ENCODE measurements at regions not wholly inside any gene's neighbourhood (a gene's known extent, or its start where the extent isn't known, plus 50 kb on each side); places are given as distances from the start of the nearest gene placed in this dataset.

- no peak overlapping the region for H2AFZ ChIP-seq (ENCODE audit: low read depth, low read length)
- no peaks in the 10 kb centered on the region for H4K20me1 ChIP-seq (ENCODE audit: insufficient read depth, low read length)
Measured at GRCh38 chr1:195345149-195345548, 1263.1 kb downstream of the KCNT2 start.

GRCh38 chr1:195337646-195338045, 1270.6 kb downstream of the KCNT2 start:
- no peak overlapping the region for H3K4me2 ChIP-seq (ENCODE audit: insufficient read depth, low read length)
- H3K36me3 ChIP-seq (ENCODE audit: insufficient read depth, low read length), result no peaks in the 10 kb centered on the region
- H4K20me1 ChIP-seq (ENCODE audit: insufficient read depth, low read length), result no peaks in the 10 kb centered on the region
- H3K9ac ChIP-seq (ENCODE audit: low read depth, low read length), result no peak overlapping the region
- ATAC-seq (ENCODE audit: insufficient read depth, low read depth) (no peak), DNase-seq (no peak)
- no peak overlapping the region for H2AFZ ChIP-seq (ENCODE audit: low read depth, low read length)
- H3K79me2 ChIP-seq (ENCODE audit: insufficient read depth, low read length), result no peaks in the 10 kb centered on the region
- H3K4me3 ChIP-seq (ENCODE audit: low read depth in 1 of 2, low read length in 2 of 2), result no peak overlapping the region
- TF ChIP-seq EZH2 (IDR thresholded peaks at IDR 0.05; ENCODE audit: borderline replicate concordance, low read depth, low read length, severe bottlenecking) (no peak), CTCF (IDR thresholded peaks at IDR 0.05; ENCODE audit: borderline replicate concordance, extremely low read depth, low read length, poor library complexity, severe bottlenecking) (no peak)
- no peaks in the 10 kb centered on the region for H3K9me3 ChIP-seq (ENCODE audit: insufficient read depth, low read length, severe bottlenecking)
- H3K27ac ChIP-seq (ENCODE audit: low read length), result no peak overlapping the region
- H3K27me3 ChIP-seq (ENCODE audit: insufficient read depth, low read length, poor library complexity), result no peaks in the 10 kb centered on the region
- no peaks in the 10 kb centered on the region for H3K4me1 ChIP-seq (ENCODE audit: insufficient read depth, low read length)

More at GRCh38 chr1:195345149-195345548, 1263.1 kb downstream of the KCNT2 start:
- H3K27ac ChIP-seq (ENCODE audit: low read length), result no peak overlapping the region
- H3K79me2 ChIP-seq (ENCODE audit: insufficient read depth, low read length), result no peaks in the 10 kb centered on the region
- DNase-seq, result no peak
- H3K4me2 ChIP-seq (ENCODE audit: insufficient read depth, low read length), result no peak overlapping the region
- no peak overlapping the region for H3K4me3 ChIP-seq (ENCODE audit: low read depth in 1 of 2, low read length in 2 of 2)
- H3K36me3 ChIP-seq (ENCODE audit: insufficient read depth, low read length), result no peaks in the 10 kb centered on the region
- no peak overlapping the region for H3K9ac ChIP-seq (ENCODE audit: low read depth, low read length)
- ATAC-seq (ENCODE audit: insufficient read depth, low read depth), result no peak
- no peaks in the 10 kb centered on the region for H3K27me3 ChIP-seq (ENCODE audit: insufficient read depth, low read length, poor library complexity)
- TF ChIP-seq EZH2 (IDR thresholded peaks at IDR 0.05; ENCODE audit: borderline replicate concordance, low read depth, low read length, severe bottlenecking), result no peak
- no peak for TF ChIP-seq CTCF (IDR thresholded peaks at IDR 0.05; ENCODE audit: borderline replicate concordance, extremely low read depth, low read length, poor library complexity, severe bottlenecking)
- H3K9me3 ChIP-seq (ENCODE audit: insufficient read depth, low read length, severe bottlenecking), result no peaks in the 10 kb centered on the region
- no peaks in the 10 kb centered on the region for H3K4me1 ChIP-seq (ENCODE audit: insufficient read depth, low read length)

GRCh38 chr1:195336812-195337211, 1271.4 kb downstream of the KCNT2 start:
- Histone ChIP-seq H3K9ac (ENCODE audit: low read depth, low read length) (no peak overlapping the region), H3K79me2 (ENCODE audit: insufficient read depth, low read length) (no peaks in the 10 kb centered on the region), H3K27me3 (ENCODE audit: insufficient read depth, low read length, poor library complexity) (no peaks in the 10 kb centered on the region), H3K4me2 (ENCODE audit: insufficient read depth, low read length) (no peak overlapping the region), H3K9me3 (ENCODE audit: insufficient read depth, low read length, severe bottlenecking) (no peaks in the 10 kb centered on the region), H4K20me1 (ENCODE audit: insufficient read depth, low read length) (no peaks in the 10 kb centered on the region), H3K27ac (ENCODE audit: low read length) (no peak overlapping the region), H3K4me3 (ENCODE audit: low read depth in 1 of 2, low read length in 2 of 2) (no peak overlapping the region), H2AFZ (ENCODE audit: low read depth, low read length) (no peak overlapping the region), H3K4me1 (ENCODE audit: insufficient read depth, low read length) (no peaks in the 10 kb centered on the region), H3K36me3 (ENCODE audit: insufficient read depth, low read length) (no peaks in the 10 kb centered on the region)
- DNase-seq (no peak), ATAC-seq (ENCODE audit: insufficient read depth, low read depth) (no peak)
- TF ChIP-seq EZH2 (IDR thresholded peaks at IDR 0.05; ENCODE audit: borderline replicate concordance, low read depth, low read length, severe bottlenecking), result no peak
- no peak for TF ChIP-seq CTCF (IDR thresholded peaks at IDR 0.05; ENCODE audit: borderline replicate concordance, extremely low read depth, low read length, poor library complexity, severe bottlenecking)

GRCh38 chr1:195335541-195335940, 1272.7 kb downstream of the KCNT2 start:
- no peaks in the 10 kb centered on the region for H3K79me2 ChIP-seq (ENCODE audit: insufficient read depth, low read length)
- DNase-seq (no peak), ATAC-seq (ENCODE audit: insufficient read depth, low read depth) (no peak)
- H3K27ac ChIP-seq (ENCODE audit: low read length), result no peak overlapping the region
- no peaks in the 10 kb centered on the region for H3K27me3 ChIP-seq (ENCODE audit: insufficient read depth, low read length, poor library complexity)
- no peaks in the 10 kb centered on the region for H3K36me3 ChIP-seq (ENCODE audit: insufficient read depth, low read length)
- H2AFZ ChIP-seq (ENCODE audit: low read depth, low read length), result no peak overlapping the region
- no peaks in the 10 kb centered on the region for H4K20me1 ChIP-seq (ENCODE audit: insufficient read depth, low read length)
- TF ChIP-seq CTCF (IDR thresholded peaks at IDR 0.05; ENCODE audit: borderline replicate concordance, extremely low read depth, low read length, poor library complexity, severe bottlenecking), result no peak
- no peak for TF ChIP-seq EZH2 (IDR thresholded peaks at IDR 0.05; ENCODE audit: borderline replicate concordance, low read depth, low read length, severe bottlenecking)
- no peak overlapping the region for H3K4me3 ChIP-seq (ENCODE audit: low read depth in 1 of 2, low read length in 2 of 2)
- H3K4me2 ChIP-seq (ENCODE audit: insufficient read depth, low read length), result no peak overlapping the region
- no peak overlapping the region for H3K9ac ChIP-seq (ENCODE audit: low read depth, low read length)
- no peaks in the 10 kb centered on the region for H3K9me3 ChIP-seq (ENCODE audit: insufficient read depth, low read length, severe bottlenecking)
- H3K4me1 ChIP-seq (ENCODE audit: insufficient read depth, low read length), result no peaks in the 10 kb centered on the region
